ENCODE measurements at regions not wholly inside any gene's neighbourhood (a gene's known extent, or its start where the extent isn't known, plus 50 kb on each side); places are given as distances from the start of the nearest gene placed in this dataset.

GRCh38 chr20:25859649-25860530, 163.2 kb upstream of the ZNF337 start:
- Histone ChIP-seq H3K9ac (ENCODE audit: low read depth in 1 of 2, low read length in 2 of 2) (no peak overlapping the region), H3K9me3 (ENCODE audit: control insufficient read depth in 4 of 4, low read length in 3 of 4) (no peaks in the 10 kb centered on the region), H3K36me3 (ENCODE audit: control insufficient read depth in 4 of 4, insufficient read depth in 3 of 4, low read depth in 1 of 4, low read length in 3 of 4) (no peaks in the 10 kb centered on the region), H3K4me1 (ENCODE audit: control insufficient read depth in 4 of 4, insufficient read depth in 4 of 4, low read length in 3 of 4) (peaks cover 4 to 49% (median 30%) of the 10 kb centered on the region in 4 donors), H3K27ac (ENCODE audit: low read depth in 1 of 2, low read length in 2 of 2) (no peak overlapping the region), H3K4me3 (ENCODE audit: low read depth in 1 of 3, low read length in 3 of 3) (no peak overlapping the region), H3K27me3 (ENCODE audit: control insufficient read depth in 4 of 4, insufficient read depth in 4 of 4, low read length in 3 of 4) (peaks cover 0 to 2% (median 1%) of the 10 kb centered on the region in 4 donors)
- WGBS: 20% methylated on average over 51 of the region's 51 CpGs
- no peak for DNase-seq (ENCODE audit: low spot score)
- TF ChIP-seq NR2F2 (IDR thresholded peaks at IDR 0.05) (no peak), EGR1 (IDR thresholded peaks at IDR 0.05; ENCODE audit: low read depth in 2 of 2) (no peak), HNF4G (IDR thresholded peaks at IDR 0.05) (no peak), FOXA1 (IDR thresholded peaks at IDR 0.05) (no peak), CTCF (IDR thresholded peaks at IDR 0.05; ENCODE audit: low read depth, low read length, missing input control) (no peak), FOXA2 (IDR thresholded peaks at IDR 0.05) (no peak), YY1 (IDR thresholded peaks at IDR 0.05) (no peak), RXRA (IDR thresholded peaks at IDR 0.05) (no peak), REST (IDR thresholded peaks at IDR 0.05) (no peak), MAX (IDR thresholded peaks at IDR 0.05) (no peak), JUND (IDR thresholded peaks at IDR 0.05) (no peak), ZBTB33 (IDR thresholded peaks at IDR 0.05) (no peak)
